Keratinocyte (primary cell): ENCODE measurements at regions not wholly inside any gene's neighbourhood (a gene's known extent, or its start where the extent isn't known, plus 50 kb on each side); places are given as distances from the start of the nearest gene placed in this dataset.

ENCODE experiments used
- EZH2 ChIP-seq: IDR thresholded peaks from one replicate; pipeline ENCODE4 v1.6.1; 2012; ENCODE audit warnings: inconsistent platforms, mild to moderate bottlenecking, low read length, moderate library complexity
- TF ChIP-seq, protein P1 (sequence below), 3 experiments: IDR thresholded peaks in 1 of 3; conservative IDR thresholded peaks in 1 of 3; optimal IDR thresholded peaks in 1 of 3; 2 replicates in 2 of 3; 3 replicates in 1 of 3; pipeline versions ENCODE3 to v1.5.1; 2011; ENCODE audit warnings: low read length in 3 of 3, mild to moderate bottlenecking in 3 of 3, moderate library complexity in 2 of 3, control low read depth in 1 of 3, inconsistent platforms in 1 of 3; ENCODE audit not compliant: insufficient read depth in 2 of 3; ENCODE audit errors: extremely low read depth in 1 of 3

DNA sequence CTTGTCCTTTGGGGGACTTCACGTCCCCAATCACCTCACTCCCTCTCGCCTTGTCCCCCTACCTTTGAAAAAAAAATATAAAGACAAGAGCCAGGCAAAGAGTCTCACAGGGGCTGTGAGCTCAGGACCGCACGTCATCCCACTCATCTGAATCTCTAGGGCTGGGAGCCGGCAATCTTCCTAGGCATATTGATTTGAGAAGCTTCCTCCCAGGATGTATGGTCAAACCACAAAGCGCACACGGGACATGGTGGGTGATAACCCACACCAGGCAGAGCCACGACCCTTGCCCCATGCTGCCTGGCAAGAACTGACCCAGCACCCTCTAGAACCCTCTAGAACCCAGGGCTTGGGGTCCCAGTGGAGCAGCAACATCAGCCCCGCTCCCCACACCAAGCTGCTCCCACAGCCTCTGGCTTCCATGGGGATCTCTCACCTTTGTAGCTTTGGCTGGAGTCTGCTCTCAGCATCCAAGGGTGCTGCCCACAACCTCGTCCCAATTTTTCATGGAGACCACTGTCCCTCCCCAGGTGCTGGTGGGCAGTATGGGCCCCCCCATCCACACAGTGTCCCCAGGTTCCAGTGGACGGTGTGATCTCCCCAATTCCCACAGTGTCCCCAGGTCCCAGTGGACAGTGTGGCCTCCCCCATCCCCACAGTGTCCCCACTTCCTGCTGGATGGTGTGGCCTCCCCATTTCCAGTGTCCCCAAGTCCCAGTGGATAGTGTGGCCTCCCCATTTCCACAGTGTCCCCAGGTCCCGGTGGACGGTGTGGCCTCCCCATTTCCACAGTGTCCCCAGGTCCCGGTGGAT is 85.2 kb upstream of the FGF3 start:
- TF ChIP-seq, protein P1, sequence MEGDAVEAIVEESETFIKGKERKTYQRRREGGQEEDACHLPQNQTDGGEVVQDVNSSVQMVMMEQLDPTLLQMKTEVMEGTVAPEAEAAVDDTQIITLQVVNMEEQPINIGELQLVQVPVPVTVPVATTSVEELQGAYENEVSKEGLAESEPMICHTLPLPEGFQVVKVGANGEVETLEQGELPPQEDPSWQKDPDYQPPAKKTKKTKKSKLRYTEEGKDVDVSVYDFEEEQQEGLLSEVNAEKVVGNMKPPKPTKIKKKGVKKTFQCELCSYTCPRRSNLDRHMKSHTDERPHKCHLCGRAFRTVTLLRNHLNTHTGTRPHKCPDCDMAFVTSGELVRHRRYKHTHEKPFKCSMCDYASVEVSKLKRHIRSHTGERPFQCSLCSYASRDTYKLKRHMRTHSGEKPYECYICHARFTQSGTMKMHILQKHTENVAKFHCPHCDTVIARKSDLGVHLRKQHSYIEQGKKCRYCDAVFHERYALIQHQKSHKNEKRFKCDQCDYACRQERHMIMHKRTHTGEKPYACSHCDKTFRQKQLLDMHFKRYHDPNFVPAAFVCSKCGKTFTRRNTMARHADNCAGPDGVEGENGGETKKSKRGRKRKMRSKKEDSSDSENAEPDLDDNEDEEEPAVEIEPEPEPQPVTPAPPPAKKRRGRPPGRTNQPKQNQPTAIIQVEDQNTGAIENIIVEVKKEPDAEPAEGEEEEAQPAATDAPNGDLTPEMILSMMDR (optimal IDR thresholded peaks at IDR 0.05 in 1 of 3, IDR thresholded peaks at IDR 0.05 in 1 of 3, conservative IDR thresholded peaks at IDR 0.05 in 1 of 3; ENCODE audit: extremely low read depth in 1 of 3, insufficient read depth in 2 of 3, low read length in 3 of 3) = no peak
- TF ChIP-seq EZH2 = no peak
